H9 (cell line): ENCODE measurements at regions not wholly inside any gene's neighbourhood (a gene's known extent, or its start where the extent isn't known, plus 50 kb on each side); places are given as distances from the start of the nearest gene placed in this dataset.

Source experiments
- DNase-seq: peaks from one replicate; pipeline ENCODE4 v3.0.0-alpha.2; 2017
- H2AFZ ChIP-seq: one replicate; pipeline ENCODE4 v1.6.1; 2013; ENCODE audit warnings: mild to moderate bottlenecking, low read length, control low read depth, moderate library complexity
- H2AK5ac ChIP-seq: 2 replicates; pipeline ENCODE4 v1.6.1; 2013; ENCODE audit warnings: low read length, control low read depth, mixed read lengths; ENCODE audit not compliant: insufficient read length
- H2BK120ac ChIP-seq: one replicate; pipeline ENCODE4 v1.6.1; 2013; ENCODE audit warnings: low read depth, mild to moderate bottlenecking, low read length, control low read depth, inconsistent platforms; ENCODE audit not compliant: poor library complexity, severe bottlenecking
- H2BK12ac ChIP-seq: 2 replicates; pipeline ENCODE4 v1.6.1; 2013; ENCODE audit warnings: low read length, control low read depth, mixed read lengths, low read depth; ENCODE audit not compliant: insufficient read length
- H2BK15ac ChIP-seq: 2 replicates; pipeline ENCODE4 v1.6.1; 2013; ENCODE audit warnings: low read depth, low read length, control low read depth
- H2BK20ac ChIP-seq: one replicate; pipeline ENCODE4 v1.6.1; 2013; ENCODE audit warnings: low read depth, mild to moderate bottlenecking, low read length, control low read depth, inconsistent platforms; ENCODE audit not compliant: poor library complexity, severe bottlenecking
- H2BK5ac ChIP-seq: 2 replicates; pipeline ENCODE4 v1.6.1; 2013; ENCODE audit warnings: low read length, control low read depth, mixed read lengths; ENCODE audit not compliant: insufficient read length
- H3K14ac ChIP-seq: 2 replicates; pipeline ENCODE4 v1.6.1; 2013; ENCODE audit warnings: low read length, control low read depth; ENCODE audit not compliant: insufficient read depth
- H3K18ac ChIP-seq: 2 replicates; pipeline ENCODE4 v1.6.1; 2013; ENCODE audit warnings: low read depth, mild to moderate bottlenecking, mixed read lengths, low read length, control low read depth; ENCODE audit not compliant: insufficient read length
- H3K23ac ChIP-seq: 2 replicates; pipeline ENCODE4 v1.6.1; 2013; ENCODE audit warnings: low read length, control low read depth, mixed read lengths, low read depth; ENCODE audit not compliant: insufficient read length
- H3K23me2 ChIP-seq: 2 replicates; pipeline ENCODE4 v1.6.1; 2013; ENCODE audit warnings: low read depth, mild to moderate bottlenecking, mixed read lengths, low read length, control low read depth; ENCODE audit not compliant: insufficient read length, poor library complexity, severe bottlenecking
- H3K27ac ChIP-seq: 2 replicates; pipeline ENCODE4 v1.5.1; 2013; ENCODE audit warnings: low read length, control low read depth, mixed read lengths, low read depth; ENCODE audit not compliant: insufficient read length
- H3K27me3 ChIP-seq: 2 replicates; pipeline ENCODE4 v1.6.1; 2013; ENCODE audit warnings: low read length, control low read depth, inconsistent platforms; ENCODE audit not compliant: insufficient read depth
- H3K4ac ChIP-seq: 2 replicates; pipeline ENCODE4 v1.6.1; 2013; ENCODE audit warnings: low read depth, mild to moderate bottlenecking, control low read depth, inconsistent platforms, low read length, moderate library complexity
- H3K4me1 ChIP-seq: 2 replicates; pipeline ENCODE4 v1.6.1; 2013; ENCODE audit warnings: low read length, control low read depth, inconsistent platforms; ENCODE audit not compliant: insufficient read depth
- H3K4me2 ChIP-seq: 2 replicates; pipeline ENCODE4 v1.6.1; 2013; ENCODE audit warnings: low read length, control low read depth, mixed read lengths; ENCODE audit not compliant: insufficient read length, insufficient read depth
- H3K56ac ChIP-seq: 2 replicates; pipeline ENCODE4 v1.6.1; 2013; ENCODE audit warnings: low read depth, mild to moderate bottlenecking, mixed read lengths, low read length, control low read depth; ENCODE audit not compliant: insufficient read length
- H3K79me1 ChIP-seq: 2 replicates; pipeline ENCODE4 v1.6.1; 2013; ENCODE audit warnings: low read depth, mild to moderate bottlenecking, moderate library complexity, low read length, control low read depth, inconsistent platforms; ENCODE audit not compliant: insufficient read depth, poor library complexity, severe bottlenecking
- H3K79me2 ChIP-seq: 2 replicates; pipeline ENCODE4 v1.6.1; 2013; ENCODE audit warnings: low read length, control low read depth, inconsistent platforms; ENCODE audit not compliant: insufficient read depth
- H3K9ac ChIP-seq: 2 replicates; pipeline ENCODE4 v1.6.1; 2013; ENCODE audit warnings: low read length, control low read depth, mixed read lengths; ENCODE audit not compliant: insufficient read length; ENCODE audit errors: extremely low read depth
- H3K9me3 ChIP-seq: one replicate; pipeline ENCODE4 v1.6.1; 2013; ENCODE audit warnings: low read depth, low read length, inconsistent platforms; ENCODE audit not compliant: control insufficient read depth
- H3T11ph ChIP-seq: one replicate; pipeline ENCODE4 v1.6.1; 2013; ENCODE audit warnings: mild to moderate bottlenecking, low read length, control low read depth, inconsistent platforms
- H4K20me1 ChIP-seq: one replicate; pipeline ENCODE4 v1.6.1; 2013; ENCODE audit not compliant: control insufficient read depth, insufficient read length, insufficient read depth
- H4K5ac ChIP-seq: 2 replicates; pipeline ENCODE4 v1.6.1; 2013; ENCODE audit warnings: low read depth, mild to moderate bottlenecking, mixed read lengths, low read length, control low read depth; ENCODE audit not compliant: insufficient read length
- H4K8ac ChIP-seq: replicated peaks from 2 replicates; pipeline ENCODE4 v1.6.1; 2013; ENCODE audit warnings: low read length, control low read depth, mixed read lengths, low read depth; ENCODE audit not compliant: insufficient read length
- H4K91ac ChIP-seq: 2 replicates; pipeline ENCODE4 v1.6.1; 2013; ENCODE audit warnings: low read depth, mild to moderate bottlenecking, moderate library complexity, mixed read lengths, low read length, control low read depth; ENCODE audit not compliant: insufficient read length
- H3K27ac Mint-ChIP-seq, 3 experiments: 2 replicates in 2 of 3; 3 replicates in 1 of 3; pipeline ENCODE4 v1.8.0; 2020 to 2021; ENCODE audit warnings: mixed read lengths in 3 of 3, mild to moderate bottlenecking in 1 of 3, moderate library complexity in 1 of 3
- H3K27me3 Mint-ChIP-seq: 2 replicates; pipeline ENCODE4 v1.8.0; 2021; ENCODE audit warnings: low read depth, mild to moderate bottlenecking, moderate library complexity, mixed read lengths
- H3K36me3 Mint-ChIP-seq, 3 experiments: 2 replicates in 2 of 3; 3 replicates in 1 of 3; pipeline ENCODE4 v1.8.0; 2020 to 2021; ENCODE audit warnings: low read depth in 3 of 3, mixed read lengths in 3 of 3; ENCODE audit not compliant: insufficient read depth in 1 of 3
- H3K4me1 Mint-ChIP-seq, 2 experiments: 2 replicates each; pipeline ENCODE4 v1.8.0; 2020; ENCODE audit warnings: mixed read lengths in 2 of 2
- H3K4me3 Mint-ChIP-seq, 2 experiments: 2 replicates in 1 of 2; 3 replicates in 1 of 2; pipeline ENCODE4 v1.8.0; 2020 to 2021; ENCODE audit warnings: mild to moderate bottlenecking in 2 of 2, mixed read lengths in 2 of 2, moderate library complexity in 1 of 2
- H3K9me3 Mint-ChIP-seq, 2 experiments: 2 replicates in 1 of 2; 3 replicates in 1 of 2; pipeline ENCODE4 v1.8.0; 2020; ENCODE audit warnings: mild to moderate bottlenecking in 2 of 2, mixed read lengths in 2 of 2, moderate library complexity in 1 of 2
- TF ChIP-seq, protein P1 (sequence below): fragments of 200-600 bp; sonication (generic); conservative IDR thresholded peaks from 3 replicates; pipeline ENCODE4 v1.8.0; 2021; ENCODE audit warnings: antibody characterized with exemption, mild to moderate bottlenecking

GRCh38 chr3:30480587-30480986, 125.8 kb upstream of the TGFBR2 start:
- no peak overlapping the region for H3T11ph ChIP-seq
- no peak overlapping the region for H3K4me3 Mint-ChIP-seq
- H3K27ac ChIP-seq = no peak overlapping the region
- no peak overlapping the region for H2BK5ac ChIP-seq
- no peak overlapping the region for H3K23ac ChIP-seq
- no peak overlapping the region for H3K9ac ChIP-seq
- H3K4me1 Mint-ChIP-seq = no peaks in the 10 kb centered on the region
- H3K27me3 ChIP-seq = no peaks in the 10 kb centered on the region
- H3K79me2 ChIP-seq = no peaks in the 10 kb centered on the region
- peaks cover 3 to 11% (median 7%) of the 10 kb centered on the region in 3 experiments; a peak in 6 of 7 replicates for H3K36me3 Mint-ChIP-seq
- H3K56ac ChIP-seq = no peak overlapping the region
- TF ChIP-seq, protein P1, sequence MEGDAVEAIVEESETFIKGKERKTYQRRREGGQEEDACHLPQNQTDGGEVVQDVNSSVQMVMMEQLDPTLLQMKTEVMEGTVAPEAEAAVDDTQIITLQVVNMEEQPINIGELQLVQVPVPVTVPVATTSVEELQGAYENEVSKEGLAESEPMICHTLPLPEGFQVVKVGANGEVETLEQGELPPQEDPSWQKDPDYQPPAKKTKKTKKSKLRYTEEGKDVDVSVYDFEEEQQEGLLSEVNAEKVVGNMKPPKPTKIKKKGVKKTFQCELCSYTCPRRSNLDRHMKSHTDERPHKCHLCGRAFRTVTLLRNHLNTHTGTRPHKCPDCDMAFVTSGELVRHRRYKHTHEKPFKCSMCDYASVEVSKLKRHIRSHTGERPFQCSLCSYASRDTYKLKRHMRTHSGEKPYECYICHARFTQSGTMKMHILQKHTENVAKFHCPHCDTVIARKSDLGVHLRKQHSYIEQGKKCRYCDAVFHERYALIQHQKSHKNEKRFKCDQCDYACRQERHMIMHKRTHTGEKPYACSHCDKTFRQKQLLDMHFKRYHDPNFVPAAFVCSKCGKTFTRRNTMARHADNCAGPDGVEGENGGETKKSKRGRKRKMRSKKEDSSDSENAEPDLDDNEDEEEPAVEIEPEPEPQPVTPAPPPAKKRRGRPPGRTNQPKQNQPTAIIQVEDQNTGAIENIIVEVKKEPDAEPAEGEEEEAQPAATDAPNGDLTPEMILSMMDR = no peak
- H3K27me3 Mint-ChIP-seq = no peaks in the 10 kb centered on the region
- no peak overlapping the region for H3K27ac Mint-ChIP-seq
- H3K4ac ChIP-seq = no peak overlapping the region
- no peaks in the 10 kb centered on the region for H3K9me3 ChIP-seq
- no peak overlapping the region for H3K4me2 ChIP-seq
- no peaks in the 10 kb centered on the region for H3K23me2 ChIP-seq
- no peaks in the 10 kb centered on the region for H3K4me1 ChIP-seq
- no peak overlapping the region for H4K91ac ChIP-seq
- peaks cover 6 to 13% of the 10 kb centered on the region in 2 experiments; a peak in 4 of 5 replicates for H3K9me3 Mint-ChIP-seq
- no peak overlapping the region for H2BK120ac ChIP-seq
- no peak overlapping the region for H2BK20ac ChIP-seq
- H2BK15ac ChIP-seq = no peak overlapping the region
- no peak overlapping the region for H2AK5ac ChIP-seq
- no peak overlapping the region for H4K8ac ChIP-seq
- no peak overlapping the region for H2AFZ ChIP-seq
- H3K14ac ChIP-seq = no peak overlapping the region
- DNase-seq = no peak
- H4K20me1 ChIP-seq = no peaks in the 10 kb centered on the region
- no peak overlapping the region for H2BK12ac ChIP-seq
- H4K5ac ChIP-seq = no peak overlapping the region
- no peak overlapping the region for H3K18ac ChIP-seq
- H3K79me1 ChIP-seq = no peaks in the 10 kb centered on the region
